GM12878 (cell line): ENCODE measurements at regions not wholly inside any gene's neighbourhood (a gene's known extent, or its start where the extent isn't known, plus 50 kb on each side); places are given as distances from the start of the nearest gene placed in this dataset.

Experiments used
- ATF2 ChIP-seq: IDR thresholded peaks from 2 replicates; pipeline ENCODE4 v1.6.1; 2012; ENCODE audit warnings: low read length, inconsistent platforms
- CHD2 ChIP-seq: IDR thresholded peaks from 2 replicates; pipeline ENCODE4 v1.6.1; 2011; ENCODE audit warnings: low read depth, low read length, improper control_type of control experiment, borderline replicate concordance
- CTCF ChIP-seq, 3 experiments: IDR thresholded peaks in 2 of 3; conservative IDR thresholded peaks in 1 of 3; 2 replicates each; pipeline ENCODE4 v1.5.1; 2011; ENCODE audit warnings: low read depth in 3 of 3, low read length in 3 of 3, mild to moderate bottlenecking in 3 of 3, control low read depth in 2 of 3, moderate library complexity in 2 of 3, inconsistent platforms in 1 of 3, mixed read lengths in 1 of 3; ENCODE audit not compliant: control insufficient read depth in 2 of 3, insufficient read depth in 1 of 3; ENCODE audit errors: extremely low read depth in 1 of 3
- EZH2 ChIP-seq: IDR thresholded peaks from 2 replicates; pipeline ENCODE4 v1.6.1; 2012; ENCODE audit warnings: low read depth, mild to moderate bottlenecking, control low read depth, inconsistent platforms, low read length, borderline replicate concordance; ENCODE audit not compliant: control insufficient read depth
- NR2C2 ChIP-seq: IDR thresholded peaks from 2 replicates; pipeline ENCODE4 v1.6.1; 2011; ENCODE audit warnings: borderline replicate concordance, low read depth; ENCODE audit not compliant: control insufficient read depth, insufficient read length
- NR2F1 ChIP-seq: fragments of 450-650 bp; conservative IDR thresholded peaks from 2 replicates; pipeline ENCODE4 v1.6.1; 2017; ENCODE audit warnings: mild to moderate bottlenecking
- RCOR1 ChIP-seq: conservative IDR thresholded peaks from 2 replicates; pipeline ENCODE4 v1.6.1; 2012; ENCODE audit warnings: low read depth, low read length, improper control_type of control experiment
- SREBF2 ChIP-seq: IDR thresholded peaks from 2 replicates; pipeline ENCODE4 v1.6.1; 2012; ENCODE audit warnings: mild to moderate bottlenecking, low read length
- ZBED1 ChIP-seq: IDR thresholded peaks from 2 replicates; pipeline ENCODE4 v1.6.1; 2016; ENCODE audit warnings: borderline replicate concordance

GRCh38 chr1:71232166-71232763 lies 151.4 kb upstream of the ZRANB2 start:
- TF ChIP-seq ZBED1, result no peak
- TF ChIP-seq SREBF2, result no peak
- no peak for TF ChIP-seq NR2C2
- TF ChIP-seq EZH2, result no peak
- no peak for TF ChIP-seq CTCF (IDR thresholded peaks at IDR 0.05 in 2 of 3, conservative IDR thresholded peaks at IDR 0.05 in 1 of 3; ENCODE audit: control insufficient read depth in 2 of 3, extremely low read depth in 1 of 3, insufficient read depth in 1 of 3, low read depth in 3 of 3, low read length in 3 of 3)
- no peak for TF ChIP-seq RCOR1
- no peak for TF ChIP-seq NR2F1
- TF ChIP-seq CHD2, result no peak
- TF ChIP-seq ATF2, result no peak
